D721Med (cell line): ENCODE measurements at regions not wholly inside any gene's neighbourhood (a gene's known extent, or its start where the extent isn't known, plus 50 kb on each side); places are given as distances from the start of the nearest gene placed in this dataset.
"Not testable (repeated sequence)": the region's sequence is repeated elsewhere in the genome, so short reads cannot be mapped to it uniquely, and the experiment has no call there.

Experiments
- DNase-seq: peaks from one replicate; pipeline ENCODE4 v3.0.0; 2011; ENCODE audit warnings: low spot score; ENCODE audit not compliant: insufficient read length
- FAIRE-seq: peaks from 2 replicates; lab custom pipeline; 2011; peaks lifted over from hg19 to GRCh38; lab: Jason Lieb, UNC
- CTCF ChIP-seq: IDR thresholded peaks from 2 replicates; pipeline ENCODE4 v1.5.1; 2012; ENCODE audit warnings: mild to moderate bottlenecking, control low read depth; ENCODE audit not compliant: insufficient read depth; ENCODE audit errors: missing control alignments

GRCh38 chr20:40894237-40894630, 134.4 kb upstream of the TOP1 start:
- no peak for TF ChIP-seq CTCF
- FAIRE-seq (no peak), DNase-seq (no peak)

GRCh38 chr20:40895182-40895581, 133.4 kb upstream of the TOP1 start:
- FAIRE-seq, result no peak

GRCh38 chr20:40896814-40897700, 131.6 kb upstream of the TOP1 start:
- FAIRE-seq, result no peak
- no peak for DNase-seq
- no peak for TF ChIP-seq CTCF

More at GRCh38 chr20:40895182-40895581, 133.4 kb upstream of the TOP1 start:
- TF ChIP-seq CTCF, result no peak
- DNase-seq, result no peak

GRCh38 chr20:40899344-40899743, 129.3 kb upstream of the TOP1 start:
- DNase-seq (no peak), FAIRE-seq (no peak)
- TF ChIP-seq CTCF, result no peak

- no peak for TF ChIP-seq CTCF
Observed at GRCh38 chr20:40900666-40901215, 127.9 kb upstream of the TOP1 start.

GRCh38 chr20:40902661-40903060, 126.0 kb upstream of the TOP1 start:
- no peak for TF ChIP-seq CTCF
- FAIRE-seq, result no peak
- no peak for DNase-seq

More at GRCh38 chr20:40900666-40901215, 127.9 kb upstream of the TOP1 start:
- FAIRE-seq (no peak), DNase-seq (no peak)

GRCh38 chr20:40908309-40908708, 120.3 kb upstream of the TOP1 start:
- TF ChIP-seq CTCF, result no peak
- FAIRE-seq, result no peak
- DNase-seq, result no peak

GRCh38 chr20:40909489-40909888, 119.1 kb upstream of the TOP1 start:
- FAIRE-seq, DNase-seq: not testable (repeated sequence)

GRCh38 chr20:40910436-40910835, 118.2 kb upstream of the TOP1 start:
- FAIRE-seq, DNase-seq: not testable (repeated sequence)

- DNase-seq, FAIRE-seq: not testable (repeated sequence)
Observed at GRCh38 chr20:40911152-40911551, 117.5 kb upstream of the TOP1 start.
